GM23338 (cell line): ENCODE measurements at regions not wholly inside any gene's neighbourhood (a gene's known extent, or its start where the extent isn't known, plus 50 kb on each side); places are given as distances from the start of the nearest gene placed in this dataset.

ENCODE experiments used
- CREB1 ChIP-seq: fragments of 250-450 bp; sonication (Bioruptor Pico); IDR thresholded peaks from 2 replicates; pipeline ENCODE4 v1.5.0; 2020; ENCODE audit warnings: low read depth, mild to moderate bottlenecking, moderate library complexity
- CTCF ChIP-seq, 2 experiments: fragments of 200-600 bp in 1 of 2; sonication (generic) in 1 of 2; conservative IDR thresholded peaks; 2 replicates each; pipeline versions ENCODE4 v1.5.1 to v1.6.1; 2016 to 2017; ENCODE audit warnings: antibody characterized with exemption in 2 of 2, low read depth in 2 of 2, mild to moderate bottlenecking in 2 of 2, moderate library complexity in 1 of 2
- EZH2 ChIP-seq: fragments of 200-600 bp; sonication (generic); IDR thresholded peaks from one replicate; pipeline ENCODE4 v1.8.0; 2017; ENCODE audit warnings: antibody characterized with exemption, mild to moderate bottlenecking, low read depth; ENCODE audit not compliant: unreplicated experiment
- EZH2phosphoT487 ChIP-seq: fragments of 200-600 bp; sonication (generic); IDR thresholded peaks from one replicate; pipeline ENCODE4 v1.8.1; 2018; ENCODE audit warnings: antibody characterized with exemption; ENCODE audit not compliant: unreplicated experiment
- JUNB ChIP-seq: IDR thresholded peaks from one replicate; pipeline ENCODE4 v1.6.1; 2016; ENCODE audit warnings: antibody characterized with exemption; ENCODE audit not compliant: unreplicated experiment
- NANOG ChIP-seq: IDR thresholded peaks from 2 replicates; pipeline ENCODE4 v1.6.1; 2016; ENCODE audit warnings: antibody characterized with exemption, borderline replicate concordance
- POLR2AphosphoS5 ChIP-seq: IDR thresholded peaks from 2 replicates; pipeline ENCODE4 v1.6.1; 2016; ENCODE audit warnings: antibody characterized with exemption, low read depth
- REST ChIP-seq: IDR thresholded peaks from one replicate; pipeline ENCODE4 v1.6.1; 2018; ENCODE audit warnings: antibody characterized with exemption; ENCODE audit not compliant: unreplicated experiment
- STAT1 ChIP-seq: IDR thresholded peaks from one replicate; pipeline ENCODE4 v1.6.1; 2016; ENCODE audit warnings: antibody characterized with exemption; ENCODE audit not compliant: unreplicated experiment
- ZNF114 ChIP-seq: fragments of 250-450 bp; sonication (Bioruptor Pico); IDR thresholded peaks from 2 replicates; pipeline ENCODE4 v1.5.0; 2020; ENCODE audit warnings: mild to moderate bottlenecking, moderate library complexity
- TF ChIP-seq, protein P1 (sequence below): IDR thresholded peaks from 2 replicates; pipeline ENCODE4 v1.6.1; 2016; ENCODE audit warnings: antibody characterized with exemption

GRCh38 chr4:166585491-166585890, 648.8 kb downstream of the SPOCK3 start:
- no peak for TF ChIP-seq CTCF (conservative IDR thresholded peaks at IDR 0.05; ENCODE audit: low read depth in 2 of 2)
- TF ChIP-seq EZH2phosphoT487 = no peak
- no peak for TF ChIP-seq POLR2AphosphoS5
- no peak for TF ChIP-seq CREB1 (CRISPR knock-in tag)
- TF ChIP-seq EZH2 = no peak
- TF ChIP-seq STAT1 = no peak
- TF ChIP-seq ZNF114 (CRISPR knock-in tag) = no peak
- TF ChIP-seq REST = no peak
- TF ChIP-seq JUNB = no peak
- TF ChIP-seq, protein P1, sequence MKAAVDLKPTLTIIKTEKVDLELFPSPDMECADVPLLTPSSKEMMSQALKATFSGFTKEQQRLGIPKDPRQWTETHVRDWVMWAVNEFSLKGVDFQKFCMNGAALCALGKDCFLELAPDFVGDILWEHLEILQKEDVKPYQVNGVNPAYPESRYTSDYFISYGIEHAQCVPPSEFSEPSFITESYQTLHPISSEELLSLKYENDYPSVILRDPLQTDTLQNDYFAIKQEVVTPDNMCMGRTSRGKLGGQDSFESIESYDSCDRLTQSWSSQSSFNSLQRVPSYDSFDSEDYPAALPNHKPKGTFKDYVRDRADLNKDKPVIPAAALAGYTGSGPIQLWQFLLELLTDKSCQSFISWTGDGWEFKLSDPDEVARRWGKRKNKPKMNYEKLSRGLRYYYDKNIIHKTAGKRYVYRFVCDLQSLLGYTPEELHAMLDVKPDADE = no peak
- no peak for TF ChIP-seq NANOG
